HepG2 (cell line): ENCODE measurements at regions not wholly inside any gene's neighbourhood (a gene's known extent, or its start where the extent isn't known, plus 50 kb on each side); places are given as distances from the start of the nearest gene placed in this dataset.

ENCODE experiments used
- ARID2 ChIP-seq: sonication (generic); formaldehyde crosslinking; IDR thresholded peaks from 2 replicates; pipeline ENCODE4 v1.8.1; 2022; ENCODE audit warnings: mild to moderate bottlenecking, missing genetic modification reagents, borderline replicate concordance
- CHD4 ChIP-seq: fragments of 200-600 bp; sonication (generic); IDR thresholded peaks from 2 replicates; pipeline ENCODE4 v1.7.0; 2017; ENCODE audit warnings: mild to moderate bottlenecking, low read length, borderline replicate concordance
- FOXP1 ChIP-seq, 2 experiments: fragments of 450-650 bp in 1 of 2; IDR thresholded peaks; 2 replicates each; pipeline ENCODE4 v1.6.1; 2017 to 2018; ENCODE audit warnings: antibody characterized with exemption in 1 of 2
- HNF4G ChIP-seq, 2 experiments: sonication (generic) in 1 of 2; formaldehyde crosslinking in 1 of 2; IDR thresholded peaks; 2 replicates each; pipeline versions ENCODE4 v1.4.0 to v1.6.1; 2011 to 2020; ENCODE audit warnings: borderline replicate concordance in 2 of 2, low read depth in 2 of 2, mild to moderate bottlenecking in 2 of 2, low read length in 1 of 2, missing genetic modification reagents in 1 of 2, moderate library complexity in 1 of 2
- KDM1A ChIP-seq: IDR thresholded peaks from 2 replicates; pipeline ENCODE4 v1.6.1; 2016; ENCODE audit warnings: missing compliant biosample characterization
- MBD4 ChIP-seq: IDR thresholded peaks from 2 replicates; pipeline ENCODE4 v1.6.1; 2012; ENCODE audit warnings: low read length, inconsistent platforms, borderline replicate concordance
- PAXIP1 ChIP-seq: sonication (generic); formaldehyde crosslinking; conservative IDR thresholded peaks from 2 replicates; pipeline ENCODE4 v1.4.0; 2020; ENCODE audit warnings: mild to moderate bottlenecking, missing genetic modification reagents, moderate library complexity
- SOX6 ChIP-seq, 2 experiments: fragments of 450-650 bp in 1 of 2; sonication (generic) in 1 of 2; formaldehyde crosslinking in 1 of 2; IDR thresholded peaks; 2 replicates each; pipeline versions ENCODE4 v1.4.0 to v1.6.1; 2017 to 2020; ENCODE audit warnings: antibody characterized with exemption in 1 of 2, mild to moderate bottlenecking in 1 of 2, missing genetic modification reagents in 1 of 2
- TAF15 ChIP-seq: fragments of 200-400 bp; formaldehyde crosslinking; IDR thresholded peaks from one replicate; pipeline ENCODE4 v1.6.1; 2018; ENCODE audit warnings: mild to moderate bottlenecking, low read depth, low read length; ENCODE audit not compliant: poor library complexity, severe bottlenecking
- TARDBP ChIP-seq: sonication (generic); formaldehyde crosslinking; IDR thresholded peaks from 2 replicates; pipeline ENCODE4 v1.8.0; 2022; ENCODE audit warnings: mild to moderate bottlenecking, missing genetic modification reagents
- TEF ChIP-seq: sonication (generic); formaldehyde crosslinking; IDR thresholded peaks from 2 replicates; pipeline ENCODE4 v1.5.0; 2020; ENCODE audit warnings: missing genetic modification reagents
- TGIF2 ChIP-seq: IDR thresholded peaks from 2 replicates; pipeline ENCODE4 v1.6.1; 2016; ENCODE audit warnings: control low read depth, missing compliant biosample characterization
- YEATS4 ChIP-seq: sonication (generic); formaldehyde crosslinking; IDR thresholded peaks from 2 replicates; pipeline ENCODE4 v1.4.0; 2020; ENCODE audit warnings: missing genetic modification reagents, borderline replicate concordance
- ZBTB34 ChIP-seq: sonication (generic); formaldehyde crosslinking; IDR thresholded peaks from 2 replicates; pipeline ENCODE4 v1.8.0; 2022; ENCODE audit warnings: mild to moderate bottlenecking, missing genetic modification reagents
- ZC3H13 ChIP-seq: sonication (generic); formaldehyde crosslinking; IDR thresholded peaks from 2 replicates; pipeline ENCODE4 v1.8.1; 2023; ENCODE audit warnings: mild to moderate bottlenecking, missing genetic modification reagents, moderate library complexity
- ZFP91 ChIP-seq: sonication (generic); formaldehyde crosslinking; IDR thresholded peaks from 2 replicates; pipeline ENCODE4 v1.9.0; 2022; ENCODE audit warnings: missing genetic modification reagents, mild to moderate bottlenecking, borderline replicate concordance
- ZNF207 ChIP-seq: fragments of 450-650 bp; IDR thresholded peaks from 2 replicates; pipeline ENCODE4 v1.6.1; 2016; ENCODE audit warnings: antibody characterized with exemption, borderline replicate concordance
- ZNF333 ChIP-seq: sonication (generic); formaldehyde crosslinking; IDR thresholded peaks from 2 replicates; pipeline ENCODE4 v1.4.0; 2020; ENCODE audit warnings: mild to moderate bottlenecking, missing genetic modification reagents, borderline replicate concordance
- ZNF563 ChIP-seq: sonication (generic); formaldehyde crosslinking; IDR thresholded peaks from 2 replicates; pipeline ENCODE4 v1.8.0; 2022; ENCODE audit warnings: mild to moderate bottlenecking, moderate library complexity, missing genetic modification reagents
- ZNF605 ChIP-seq: sonication (generic); formaldehyde crosslinking; IDR thresholded peaks from 2 replicates; pipeline ENCODE4 v1.8.0; 2022; ENCODE audit warnings: mild to moderate bottlenecking, missing genetic modification reagents
- ZNF775 ChIP-seq: sonication (generic); formaldehyde crosslinking; IDR thresholded peaks from 2 replicates; pipeline ENCODE4 v1.4.0; 2020; ENCODE audit warnings: missing genetic modification reagents, mild to moderate bottlenecking, moderate library complexity, borderline replicate concordance

GRCh38 chr2:126971481-126972278 lies 73.0 kb downstream of the TEX51 start (continued):
- TF ChIP-seq PAXIP1 (CRISPR knock-in tag) (peak; percentile 67), SOX6 (IDR thresholded peaks at IDR 0.05) (no peak), SOX6 (CRISPR knock-in tag; IDR thresholded peaks at IDR 0.05) (peak; percentile 65; the same call in 1 of the 2 replicates), KDM1A (CRISPR knock-in tag) (no peak), FOXP1 (IDR thresholded peaks at IDR 0.05) (no peak), FOXP1 (CRISPR knock-in tag; IDR thresholded peaks at IDR 0.05) (no peak), TARDBP (CRISPR knock-in tag) (peak; percentile 42; the same call in 1 of the 2 replicates), ZC3H13 (CRISPR knock-in tag) (peak; percentile 65; the same call in 1 of the 2 replicates), MBD4 (no peak), TGIF2 (CRISPR knock-in tag) (no peak), ZNF605 (CRISPR knock-in tag) (peak; percentile 80), YEATS4 (CRISPR knock-in tag) (peak; percentile 85), HNF4G (IDR thresholded peaks at IDR 0.05; ENCODE audit: borderline replicate concordance, low read depth, low read length) (no peak), HNF4G (CRISPR knock-in tag; IDR thresholded peaks at IDR 0.05; ENCODE audit: borderline replicate concordance, low read depth) (no peak), TEF (no peak), ZFP91 (CRISPR knock-in tag) (peak; percentile 73; the same call in 1 of the 2 replicates), ARID2 (CRISPR knock-in tag) (0 out of 2 replicates have a peak, but pooled peaks have one; percentile 67), ZBTB34 (no peak), ZNF207 (no peak), ZNF775 (CRISPR knock-in tag) (no peak), ZNF333 (CRISPR knock-in tag) (peak; percentile 79), TAF15 (peak; percentile 43), ZNF563 (CRISPR knock-in tag) (peak; percentile 62), CHD4 (no peak)
